Astrocyte of the spinal cord (primary cell): ENCODE measurements at regions not wholly inside any gene's neighbourhood (a gene's known extent, or its start where the extent isn't known, plus 50 kb on each side); places are given as distances from the start of the nearest gene placed in this dataset.
"Not testable (repeated sequence)": the region's sequence is repeated elsewhere in the genome, so short reads cannot be mapped to it uniquely, and the experiment has no call there.

Experiments used
- DNase-seq: peaks from one replicate; pipeline ENCODE4 v3.0.0; 2011; ENCODE audit warnings: low read depth, low spot score
- H3K4me3 ChIP-seq: 2 replicates; pipeline ENCODE4 v1.5.1; 2011; ENCODE audit warnings: low read depth, mild to moderate bottlenecking, low read length, moderate library complexity
- in situ Hi-C: cut with HindIII; loops from 2 replicates; pipeline ENCODE4 v1.10.0; 2017; ENCODE audit warnings: low sequenced_read_pairs
- TF ChIP-seq, protein P1 (sequence below): IDR thresholded peaks from 2 replicates; pipeline ENCODE4 v1.5.1; 2012; ENCODE audit warnings: low read depth, mild to moderate bottlenecking, low read length, inconsistent platforms

DNA sequence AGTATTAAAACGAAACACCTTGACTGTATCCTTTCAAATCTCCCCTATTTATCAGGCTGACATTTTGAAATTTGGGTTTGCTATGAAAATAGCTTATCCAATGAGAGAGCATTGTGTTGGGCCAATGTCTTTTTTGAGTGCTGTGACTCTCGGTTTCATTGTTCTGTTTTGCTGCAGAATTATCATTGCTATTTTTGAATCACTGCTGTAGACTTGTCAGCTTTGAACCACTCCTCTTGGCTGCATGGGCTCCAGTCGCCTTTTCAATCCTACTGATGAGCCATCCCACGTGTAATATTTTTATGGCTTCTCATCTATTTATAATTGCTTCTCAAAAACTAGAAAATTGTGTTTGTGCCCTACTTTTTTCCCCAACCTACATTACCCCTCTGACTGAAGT is 322.8 kb downstream of the LNPK start:
- DNase-seq, result no peak
- H3K4me3 ChIP-seq, result no peak overlapping the region
- in situ Hi-C loops, result loop anchor here (25.0 kb wide), 1 partner anchor 183 kb away; no protein-coding TSS in a partner anchor
- TF ChIP-seq, protein P1, sequence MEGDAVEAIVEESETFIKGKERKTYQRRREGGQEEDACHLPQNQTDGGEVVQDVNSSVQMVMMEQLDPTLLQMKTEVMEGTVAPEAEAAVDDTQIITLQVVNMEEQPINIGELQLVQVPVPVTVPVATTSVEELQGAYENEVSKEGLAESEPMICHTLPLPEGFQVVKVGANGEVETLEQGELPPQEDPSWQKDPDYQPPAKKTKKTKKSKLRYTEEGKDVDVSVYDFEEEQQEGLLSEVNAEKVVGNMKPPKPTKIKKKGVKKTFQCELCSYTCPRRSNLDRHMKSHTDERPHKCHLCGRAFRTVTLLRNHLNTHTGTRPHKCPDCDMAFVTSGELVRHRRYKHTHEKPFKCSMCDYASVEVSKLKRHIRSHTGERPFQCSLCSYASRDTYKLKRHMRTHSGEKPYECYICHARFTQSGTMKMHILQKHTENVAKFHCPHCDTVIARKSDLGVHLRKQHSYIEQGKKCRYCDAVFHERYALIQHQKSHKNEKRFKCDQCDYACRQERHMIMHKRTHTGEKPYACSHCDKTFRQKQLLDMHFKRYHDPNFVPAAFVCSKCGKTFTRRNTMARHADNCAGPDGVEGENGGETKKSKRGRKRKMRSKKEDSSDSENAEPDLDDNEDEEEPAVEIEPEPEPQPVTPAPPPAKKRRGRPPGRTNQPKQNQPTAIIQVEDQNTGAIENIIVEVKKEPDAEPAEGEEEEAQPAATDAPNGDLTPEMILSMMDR, result no peak

GRCh38 chr2:175677880-175678279 is 324.2 kb downstream of the LNPK start:
- TF ChIP-seq, protein P1, result no peak
- no peak for DNase-seq
- in situ Hi-C loops, result loop anchor here (25.0 kb wide), 1 partner anchor 184 kb away; no protein-coding TSS in a partner anchor
- H3K4me3 ChIP-seq, result no peak overlapping the region

GRCh38 chr2:175676813-175677212 is 325.3 kb downstream of the LNPK start:
- DNase-seq, result no peak
- H3K4me3 ChIP-seq, result no peak overlapping the region
- TF ChIP-seq, protein P1, result no peak
- in situ Hi-C loops, result loop anchor here (25.0 kb wide), 1 partner anchor 185 kb away; no protein-coding TSS in a partner anchor

GRCh38 chr2:175668804-175669203 is 333.3 kb downstream of the LNPK start:
- DNase-seq, H3K4me3 ChIP-seq, in situ Hi-C loops: not testable (repeated sequence)

DNA sequence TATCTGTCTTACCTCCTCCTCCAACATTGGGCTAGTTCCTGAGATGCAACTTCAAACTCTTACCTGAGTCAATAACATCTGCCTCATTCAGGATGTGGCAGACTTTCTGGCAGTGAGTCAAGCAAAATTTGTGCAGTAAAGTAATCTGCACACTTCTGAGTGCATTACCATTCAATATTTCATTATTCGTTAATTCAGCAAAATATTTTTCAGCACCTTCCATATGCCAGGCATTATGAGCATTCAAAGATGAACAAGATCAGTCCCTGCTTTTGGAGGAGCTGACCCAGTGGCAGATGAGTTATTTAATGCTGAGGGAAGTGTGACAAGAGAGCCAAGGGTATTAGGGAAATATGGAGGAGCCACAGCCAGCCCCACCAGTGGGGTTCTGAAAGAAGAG is 339.7 kb downstream of the LNPK start:
- DNase-seq, result no peak
- TF ChIP-seq, protein P1, result no peak
- H3K4me3 ChIP-seq, result no peak overlapping the region
- in situ Hi-C loops, result no loop called here

GRCh38 chr2:175648577-175649063 is 353.4 kb downstream of the LNPK start:
- TF ChIP-seq, protein P1, result no peak
- no peak for DNase-seq
- in situ Hi-C loops, result no loop called here
- H3K4me3 ChIP-seq, result no peak overlapping the region

- TF ChIP-seq, protein P1, result no peak
- no peak for DNase-seq
- in situ Hi-C loops, result no loop called here
- no peak overlapping the region for H3K4me3 ChIP-seq
Measured at GRCh38 chr2:175647058-175647457, 355.0 kb downstream of the LNPK start.
